ENCODE measurements at regions not wholly inside any gene's neighbourhood (a gene's known extent, or its start where the extent isn't known, plus 50 kb on each side); places are given as distances from the start of the nearest gene placed in this dataset.

DNA sequence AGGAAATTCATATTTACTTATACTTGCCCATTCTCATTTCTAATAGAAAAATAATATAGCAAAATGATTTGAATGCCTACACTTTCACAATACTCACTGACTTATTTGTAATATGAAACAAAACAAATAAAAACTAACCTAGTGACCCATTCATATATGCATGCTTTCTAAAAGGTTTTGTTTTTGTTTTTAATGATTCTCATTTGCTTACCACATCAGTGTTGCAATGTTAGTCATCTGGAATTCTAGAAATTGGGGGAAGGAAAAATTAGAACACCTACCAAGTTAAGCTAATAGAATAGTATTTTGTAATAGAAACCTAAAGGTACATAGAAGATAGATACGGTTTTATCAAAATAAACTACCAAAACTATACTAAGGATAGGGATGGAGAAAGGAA, 214.1 kb upstream of the CNTN6 start (continued):
- no peak for TF ChIP-seq ZNF256 (CRISPR knock-in tag; conservative IDR thresholded peaks at IDR 0.05)
- TF ChIP-seq, protein P1, sequence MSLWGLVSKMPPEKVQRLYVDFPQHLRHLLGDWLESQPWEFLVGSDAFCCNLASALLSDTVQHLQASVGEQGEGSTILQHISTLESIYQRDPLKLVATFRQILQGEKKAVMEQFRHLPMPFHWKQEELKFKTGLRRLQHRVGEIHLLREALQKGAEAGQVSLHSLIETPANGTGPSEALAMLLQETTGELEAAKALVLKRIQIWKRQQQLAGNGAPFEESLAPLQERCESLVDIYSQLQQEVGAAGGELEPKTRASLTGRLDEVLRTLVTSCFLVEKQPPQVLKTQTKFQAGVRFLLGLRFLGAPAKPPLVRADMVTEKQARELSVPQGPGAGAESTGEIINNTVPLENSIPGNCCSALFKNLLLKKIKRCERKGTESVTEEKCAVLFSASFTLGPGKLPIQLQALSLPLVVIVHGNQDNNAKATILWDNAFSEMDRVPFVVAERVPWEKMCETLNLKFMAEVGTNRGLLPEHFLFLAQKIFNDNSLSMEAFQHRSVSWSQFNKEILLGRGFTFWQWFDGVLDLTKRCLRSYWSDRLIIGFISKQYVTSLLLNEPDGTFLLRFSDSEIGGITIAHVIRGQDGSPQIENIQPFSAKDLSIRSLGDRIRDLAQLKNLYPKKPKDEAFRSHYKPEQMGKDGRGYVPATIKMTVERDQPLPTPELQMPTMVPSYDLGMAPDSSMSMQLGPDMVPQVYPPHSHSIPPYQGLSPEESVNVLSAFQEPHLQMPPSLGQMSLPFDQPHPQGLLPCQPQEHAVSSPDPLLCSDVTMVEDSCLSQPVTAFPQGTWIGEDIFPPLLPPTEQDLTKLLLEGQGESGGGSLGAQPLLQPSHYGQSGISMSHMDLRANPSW (CRISPR knock-in tag; IDR thresholded peaks at IDR 0.05; ENCODE audit: borderline replicate concordance), result no peak
- TF ChIP-seq ZNF75D (CRISPR knock-in tag; IDR thresholded peaks at IDR 0.05; ENCODE audit: borderline replicate concordance), result no peak
- TF ChIP-seq, protein P2, sequence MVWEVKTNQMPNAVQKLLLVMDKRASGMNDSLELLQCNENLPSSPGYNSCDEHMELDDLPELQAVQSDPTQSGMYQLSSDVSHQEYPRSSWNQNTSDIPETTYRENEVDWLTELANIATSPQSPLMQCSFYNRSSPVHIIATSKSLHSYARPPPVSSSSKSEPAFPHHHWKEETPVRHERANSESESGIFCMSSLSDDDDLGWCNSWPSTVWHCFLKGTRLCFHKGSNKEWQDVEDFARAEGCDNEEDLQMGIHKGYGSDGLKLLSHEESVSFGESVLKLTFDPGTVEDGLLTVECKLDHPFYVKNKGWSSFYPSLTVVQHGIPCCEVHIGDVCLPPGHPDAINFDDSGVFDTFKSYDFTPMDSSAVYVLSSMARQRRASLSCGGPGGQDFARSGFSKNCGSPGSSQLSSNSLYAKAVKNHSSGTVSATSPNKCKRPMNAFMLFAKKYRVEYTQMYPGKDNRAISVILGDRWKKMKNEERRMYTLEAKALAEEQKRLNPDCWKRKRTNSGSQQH (CRISPR knock-in tag; IDR thresholded peaks at IDR 0.05; ENCODE audit: low read depth), result no peak
- TF ChIP-seq, protein P3, sequence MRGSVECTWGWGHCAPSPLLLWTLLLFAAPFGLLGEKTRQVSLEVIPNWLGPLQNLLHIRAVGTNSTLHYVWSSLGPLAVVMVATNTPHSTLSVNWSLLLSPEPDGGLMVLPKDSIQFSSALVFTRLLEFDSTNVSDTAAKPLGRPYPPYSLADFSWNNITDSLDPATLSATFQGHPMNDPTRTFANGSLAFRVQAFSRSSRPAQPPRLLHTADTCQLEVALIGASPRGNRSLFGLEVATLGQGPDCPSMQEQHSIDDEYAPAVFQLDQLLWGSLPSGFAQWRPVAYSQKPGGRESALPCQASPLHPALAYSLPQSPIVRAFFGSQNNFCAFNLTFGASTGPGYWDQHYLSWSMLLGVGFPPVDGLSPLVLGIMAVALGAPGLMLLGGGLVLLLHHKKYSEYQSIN (CRISPR knock-in tag; IDR thresholded peaks at IDR 0.05; ENCODE audit: borderline replicate concordance), result no peak
- TF ChIP-seq ZNF501 (CRISPR knock-in tag; IDR thresholded peaks at IDR 0.05), result no peak
- TF ChIP-seq, protein P4, sequence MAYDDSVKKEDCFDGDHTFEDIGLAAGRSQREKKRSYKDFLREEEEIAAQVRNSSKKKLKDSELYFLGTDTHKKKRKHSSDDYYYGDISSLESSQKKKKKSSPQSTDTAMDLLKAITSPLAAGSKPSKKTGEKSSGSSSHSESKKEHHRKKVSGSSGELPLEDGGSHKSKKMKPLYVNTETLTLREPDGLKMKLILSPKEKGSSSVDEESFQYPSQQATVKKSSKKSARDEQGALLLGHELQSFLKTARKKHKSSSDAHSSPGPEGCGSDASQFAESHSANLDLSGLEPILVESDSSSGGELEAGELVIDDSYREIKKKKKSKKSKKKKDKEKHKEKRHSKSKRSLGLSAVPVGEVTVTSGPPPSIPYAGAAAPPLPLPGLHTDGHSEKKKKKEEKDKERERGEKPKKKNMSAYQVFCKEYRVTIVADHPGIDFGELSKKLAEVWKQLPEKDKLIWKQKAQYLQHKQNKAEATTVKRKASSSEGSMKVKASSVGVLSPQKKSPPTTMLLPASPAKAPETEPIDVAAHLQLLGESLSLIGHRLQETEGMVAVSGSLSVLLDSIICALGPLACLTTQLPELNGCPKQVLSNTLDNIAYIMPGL (CRISPR knock-in tag; IDR thresholded peaks at IDR 0.05; ENCODE audit: borderline replicate concordance in 1 of 2, low read depth in 1 of 2), result no peak
- TF ChIP-seq ZFP36L2 (CRISPR knock-in tag; IDR thresholded peaks at IDR 0.05), result no peak

Measured in HepG2 (cell line).